DOHH2 (cell line): ENCODE measurements at regions not wholly inside any gene's neighbourhood (a gene's known extent, or its start where the extent isn't known, plus 50 kb on each side); places are given as distances from the start of the nearest gene placed in this dataset.

Source experiments
- CTCF ChIP-seq: fragments of 200-600 bp; sonication (generic); IDR thresholded peaks from one replicate; pipeline ENCODE4 v1.5.1; 2014; ENCODE audit warnings: antibody characterized with exemption, mild to moderate bottlenecking, low read depth, low read length; ENCODE audit not compliant: poor library complexity, severe bottlenecking
- EZH2phosphoT487 ChIP-seq: fragments of 200-600 bp; sonication (generic); IDR thresholded peaks from 2 replicates; pipeline ENCODE4 v1.6.1; 2017; ENCODE audit warnings: borderline replicate concordance, mild to moderate bottlenecking, antibody characterized with exemption, low read length, moderate library complexity, mixed read lengths

GRCh38 chr6:125618629-125619028 lies 130.8 kb upstream of the HEY2 start:
- TF ChIP-seq CTCF: no peak
- TF ChIP-seq EZH2phosphoT487: no peak
